KMS-11 (cell line): ENCODE measurements at regions not wholly inside any gene's neighbourhood (a gene's known extent, or its start where the extent isn't known, plus 50 kb on each side); places are given as distances from the start of the nearest gene placed in this dataset.

Source experiments
- H2AFZ ChIP-seq: fragments of 200-600 bp; sonication (generic); 2 replicates; pipeline ENCODE4 v1.6.1; 2016; ENCODE audit warnings: antibody characterized with exemption, mixed run types, low read depth
- H3K27ac ChIP-seq: fragments of 200-600 bp; sonication (generic); 2 replicates; pipeline ENCODE4 v1.6.1; 2016; ENCODE audit warnings: mild to moderate bottlenecking, mixed run types
- H3K27me3 ChIP-seq: fragments of 200-600 bp; sonication (generic); 2 replicates; pipeline ENCODE4 v1.6.1; 2017; ENCODE audit warnings: mild to moderate bottlenecking, low read depth, mixed run types, moderate library complexity; ENCODE audit not compliant: insufficient read depth
- H3K36me3 ChIP-seq: fragments of 200-600 bp; sonication (generic); 2 replicates; pipeline ENCODE4 v1.6.1; 2017; ENCODE audit warnings: mild to moderate bottlenecking, mixed run types; ENCODE audit not compliant: insufficient read depth
- H3K4me1 ChIP-seq: fragments of 200-600 bp; sonication (generic); 2 replicates; pipeline ENCODE4 v1.6.1; 2016; ENCODE audit warnings: mild to moderate bottlenecking, low read depth, mixed run types; ENCODE audit not compliant: poor library complexity, severe bottlenecking
- H3K4me2 ChIP-seq: fragments of 200-600 bp; sonication (generic); 2 replicates; pipeline ENCODE4 v1.7.0; 2016; ENCODE audit warnings: mild to moderate bottlenecking, mixed run types
- H3K4me3 ChIP-seq: fragments of 200-600 bp; sonication (generic); IDR thresholded peaks from 2 replicates; pipeline ENCODE4 v1.6.1; 2017; ENCODE audit warnings: low read depth, low read length, mixed read lengths; ENCODE audit not compliant: insufficient read depth
- H3K79me2 ChIP-seq: fragments of 200-600 bp; sonication (generic); 2 replicates; pipeline ENCODE4 v1.6.1; 2016; ENCODE audit warnings: low read depth, mixed run types; ENCODE audit not compliant: insufficient read depth
- H3K9ac ChIP-seq: fragments of 200-600 bp; sonication (generic); 2 replicates; pipeline ENCODE4 v1.6.1; 2016; ENCODE audit warnings: mild to moderate bottlenecking, mixed run types
- H4K20me1 ChIP-seq: fragments of 200-600 bp; sonication (generic); 2 replicates; pipeline ENCODE4 v1.6.1; 2016; ENCODE audit warnings: mild to moderate bottlenecking, mixed run types; ENCODE audit not compliant: insufficient read depth
- TF ChIP-seq, protein P1 (sequence below): fragments of 200-600 bp; sonication (generic); conservative IDR thresholded peaks from 2 replicates; pipeline ENCODE4 v1.6.1; 2017; ENCODE audit warnings: low read depth, mild to moderate bottlenecking, antibody characterized with exemption, low read length, moderate library complexity, mixed read lengths

DNA sequence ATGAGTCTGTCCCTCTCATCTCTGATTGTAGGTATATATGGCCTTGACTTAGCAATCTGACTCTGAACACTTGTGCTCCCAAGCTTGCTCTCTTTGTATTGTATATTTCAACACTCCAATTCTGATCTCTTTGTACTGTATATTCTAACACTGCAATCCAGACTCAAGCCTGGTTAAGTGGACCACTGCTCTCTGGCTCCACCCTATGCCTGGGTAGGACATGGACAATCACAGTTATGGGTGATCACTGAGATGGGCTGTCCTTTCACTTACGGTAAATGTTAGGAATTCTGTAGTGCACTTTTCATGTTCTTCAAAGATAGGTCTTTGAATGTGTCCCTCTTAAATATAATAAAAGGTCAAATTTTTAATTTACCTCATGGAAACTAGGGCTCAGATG lies 165.1 kb downstream of the TLR4 start:
- Histone ChIP-seq H3K4me1 (no peaks in the 10 kb centered on the region), H4K20me1 (no peaks in the 10 kb centered on the region), H3K27me3 (no peaks in the 10 kb centered on the region), H2AFZ (no peak overlapping the region), H3K36me3 (no peaks in the 10 kb centered on the region), H3K27ac (no peak overlapping the region), H3K4me2 (no peak overlapping the region), H3K79me2 (no peaks in the 10 kb centered on the region), H3K4me3 (no peak overlapping the region), H3K9ac (no peak overlapping the region)
- TF ChIP-seq, protein P1, sequence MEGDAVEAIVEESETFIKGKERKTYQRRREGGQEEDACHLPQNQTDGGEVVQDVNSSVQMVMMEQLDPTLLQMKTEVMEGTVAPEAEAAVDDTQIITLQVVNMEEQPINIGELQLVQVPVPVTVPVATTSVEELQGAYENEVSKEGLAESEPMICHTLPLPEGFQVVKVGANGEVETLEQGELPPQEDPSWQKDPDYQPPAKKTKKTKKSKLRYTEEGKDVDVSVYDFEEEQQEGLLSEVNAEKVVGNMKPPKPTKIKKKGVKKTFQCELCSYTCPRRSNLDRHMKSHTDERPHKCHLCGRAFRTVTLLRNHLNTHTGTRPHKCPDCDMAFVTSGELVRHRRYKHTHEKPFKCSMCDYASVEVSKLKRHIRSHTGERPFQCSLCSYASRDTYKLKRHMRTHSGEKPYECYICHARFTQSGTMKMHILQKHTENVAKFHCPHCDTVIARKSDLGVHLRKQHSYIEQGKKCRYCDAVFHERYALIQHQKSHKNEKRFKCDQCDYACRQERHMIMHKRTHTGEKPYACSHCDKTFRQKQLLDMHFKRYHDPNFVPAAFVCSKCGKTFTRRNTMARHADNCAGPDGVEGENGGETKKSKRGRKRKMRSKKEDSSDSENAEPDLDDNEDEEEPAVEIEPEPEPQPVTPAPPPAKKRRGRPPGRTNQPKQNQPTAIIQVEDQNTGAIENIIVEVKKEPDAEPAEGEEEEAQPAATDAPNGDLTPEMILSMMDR = no peak

DNA sequence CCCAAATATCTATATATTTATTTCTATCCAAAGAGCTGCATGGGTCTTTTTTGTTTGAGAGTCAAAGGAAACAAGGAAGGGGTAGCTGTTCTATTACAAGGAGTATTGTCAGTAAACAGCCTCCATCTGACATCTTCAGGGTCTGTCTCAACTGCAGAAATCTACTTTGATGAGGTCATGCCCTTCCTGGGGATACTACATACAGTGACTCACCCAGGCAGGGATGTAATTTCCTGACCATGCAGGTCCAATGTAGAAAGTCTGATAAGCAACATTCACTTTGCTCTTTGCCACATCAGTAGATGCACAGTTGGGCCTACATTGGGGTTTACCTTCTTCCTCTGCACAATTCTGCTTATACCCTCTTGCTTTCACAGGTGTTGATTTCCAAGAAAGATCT lies 165.5 kb downstream of the TLR4 start:
- no peaks in the 10 kb centered on the region for H3K27me3 ChIP-seq
- TF ChIP-seq, protein P1 = no peak
- H3K4me2 ChIP-seq = no peak overlapping the region
- no peak overlapping the region for H2AFZ ChIP-seq
- H3K4me3 ChIP-seq = no peak overlapping the region
- H3K4me1 ChIP-seq = no peaks in the 10 kb centered on the region
- no peaks in the 10 kb centered on the region for H4K20me1 ChIP-seq
- no peaks in the 10 kb centered on the region for H3K79me2 ChIP-seq
- no peaks in the 10 kb centered on the region for H3K36me3 ChIP-seq
- no peak overlapping the region for H3K27ac ChIP-seq
- H3K9ac ChIP-seq = no peak overlapping the region

DNA sequence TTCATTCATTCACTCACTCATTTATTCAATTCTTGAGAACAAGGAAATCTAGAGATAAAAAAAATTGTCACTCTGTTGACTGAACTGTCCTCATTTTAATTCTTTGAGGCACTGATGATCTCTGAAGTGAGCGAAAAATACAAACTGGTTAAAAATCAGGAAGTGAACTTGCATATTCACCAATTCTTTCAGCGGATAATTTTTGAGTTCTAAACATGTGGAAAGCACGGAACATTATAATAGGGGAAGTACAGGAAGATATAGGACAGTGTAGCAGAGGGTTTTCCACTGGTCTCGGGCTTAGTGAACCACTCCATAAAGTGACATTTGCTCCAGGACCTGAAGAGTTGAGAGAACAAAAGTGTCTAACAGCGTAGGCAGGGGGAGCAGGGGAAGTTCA lies 169.5 kb downstream of the TLR4 start:
- Histone ChIP-seq H4K20me1 (no peaks in the 10 kb centered on the region), H3K79me2 (no peaks in the 10 kb centered on the region), H3K36me3 (no peaks in the 10 kb centered on the region), H3K4me3 (no peak overlapping the region), H3K27me3 (no peaks in the 10 kb centered on the region), H2AFZ (no peak overlapping the region), H3K9ac (no peak overlapping the region), H3K27ac (no peak overlapping the region), H3K4me2 (no peak overlapping the region), H3K4me1 (no peaks in the 10 kb centered on the region)
- TF ChIP-seq, protein P1 = no peak

DNA sequence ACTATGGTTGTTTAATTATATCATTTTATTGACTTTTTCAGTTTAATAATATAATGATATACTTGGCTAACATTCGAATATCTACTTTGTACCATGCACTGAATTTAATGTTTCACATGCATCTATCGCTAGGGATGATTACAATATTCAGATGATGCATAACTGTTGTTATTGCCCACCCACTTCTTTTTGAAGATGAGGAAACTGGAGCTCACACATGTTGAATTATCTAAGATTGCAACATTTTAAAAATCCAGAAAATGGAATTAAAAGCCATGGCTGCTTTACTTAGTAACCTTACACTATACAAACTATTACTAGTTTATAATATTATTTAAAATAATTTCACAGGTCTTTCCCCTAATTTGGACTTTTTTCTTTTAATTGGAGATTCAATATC lies 171.7 kb downstream of the TLR4 start:
- Histone ChIP-seq H3K9ac (no peak overlapping the region), H3K36me3 (no peaks in the 10 kb centered on the region), H3K4me3 (no peak overlapping the region), H2AFZ (no peak overlapping the region), H3K27me3 (no peaks in the 10 kb centered on the region), H3K4me2 (no peak overlapping the region), H3K79me2 (no peaks in the 10 kb centered on the region), H4K20me1 (no peaks in the 10 kb centered on the region), H3K4me1 (no peaks in the 10 kb centered on the region), H3K27ac (no peak overlapping the region)
- TF ChIP-seq, protein P1 = no peak

DNA sequence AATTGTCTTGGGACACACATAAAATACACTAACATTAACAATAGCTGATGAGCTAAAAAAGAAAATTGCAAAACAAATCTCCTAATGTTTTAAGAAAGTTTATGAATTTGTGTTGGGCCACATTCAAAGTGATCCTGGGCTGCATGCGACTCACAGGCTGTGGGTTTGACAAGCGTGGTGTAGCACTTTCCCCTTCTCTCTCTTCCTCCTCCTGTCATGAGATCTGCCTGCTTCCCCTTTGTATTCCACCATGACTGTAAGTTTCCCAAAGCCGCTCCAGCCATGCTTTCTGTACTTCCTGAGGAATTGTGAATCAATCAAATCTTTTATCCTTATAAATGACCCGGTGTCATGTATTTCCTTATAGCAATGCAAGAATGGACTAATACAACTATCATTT lies 178.0 kb downstream of the TLR4 start:
- no peak overlapping the region for H3K27ac ChIP-seq
- H3K79me2 ChIP-seq = no peaks in the 10 kb centered on the region
- H3K4me1 ChIP-seq = no peaks in the 10 kb centered on the region
- TF ChIP-seq, protein P1 = no peak
- H2AFZ ChIP-seq = no peak overlapping the region
- no peaks in the 10 kb centered on the region for H3K36me3 ChIP-seq
- H4K20me1 ChIP-seq = no peaks in the 10 kb centered on the region
- no peaks in the 10 kb centered on the region for H3K27me3 ChIP-seq
- H3K4me3 ChIP-seq = no peak overlapping the region
- H3K4me2 ChIP-seq = no peak overlapping the region
- no peak overlapping the region for H3K9ac ChIP-seq
